HL-60 (cell line): ENCODE measurements at regions not wholly inside any gene's neighbourhood (a gene's known extent, or its start where the extent isn't known, plus 50 kb on each side); places are given as distances from the start of the nearest gene placed in this dataset.

ENCODE experiments used
- GABPA ChIP-seq: IDR thresholded peaks from 2 replicates; pipeline ENCODE4 v1.6.1; 2012; ENCODE audit warnings: low read depth
- POLR2AphosphoS5 ChIP-seq: IDR thresholded peaks from 2 replicates; pipeline ENCODE4 v1.6.1; 2012; ENCODE audit warnings: low read depth
- TF ChIP-seq, protein P1 (sequence below): IDR thresholded peaks from one replicate; pipeline ENCODE4 v1.5.1; 2011; ENCODE audit warnings: low read length, control low read depth, inconsistent platforms; ENCODE audit not compliant: insufficient read depth

DNA sequence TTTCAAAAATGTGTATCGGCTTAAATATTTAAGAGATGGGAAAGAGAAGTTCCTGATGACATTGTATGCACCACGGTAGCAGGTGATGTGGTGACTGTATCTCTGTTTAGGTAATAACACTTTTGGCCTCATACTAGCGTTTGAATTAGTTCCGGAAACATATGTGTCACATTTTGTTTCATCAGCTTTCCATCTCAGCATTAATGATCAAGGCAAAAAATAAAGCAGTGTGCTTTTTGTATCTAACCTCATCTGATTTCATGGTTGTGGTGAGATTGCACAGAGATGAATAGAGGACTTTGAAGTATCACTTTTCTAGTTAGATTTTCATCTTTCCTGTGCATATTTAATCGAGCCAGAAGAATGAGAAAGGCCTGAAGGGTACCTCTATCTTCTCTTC, 206.4 kb upstream of the SPRY1 start:
- TF ChIP-seq, protein P1, sequence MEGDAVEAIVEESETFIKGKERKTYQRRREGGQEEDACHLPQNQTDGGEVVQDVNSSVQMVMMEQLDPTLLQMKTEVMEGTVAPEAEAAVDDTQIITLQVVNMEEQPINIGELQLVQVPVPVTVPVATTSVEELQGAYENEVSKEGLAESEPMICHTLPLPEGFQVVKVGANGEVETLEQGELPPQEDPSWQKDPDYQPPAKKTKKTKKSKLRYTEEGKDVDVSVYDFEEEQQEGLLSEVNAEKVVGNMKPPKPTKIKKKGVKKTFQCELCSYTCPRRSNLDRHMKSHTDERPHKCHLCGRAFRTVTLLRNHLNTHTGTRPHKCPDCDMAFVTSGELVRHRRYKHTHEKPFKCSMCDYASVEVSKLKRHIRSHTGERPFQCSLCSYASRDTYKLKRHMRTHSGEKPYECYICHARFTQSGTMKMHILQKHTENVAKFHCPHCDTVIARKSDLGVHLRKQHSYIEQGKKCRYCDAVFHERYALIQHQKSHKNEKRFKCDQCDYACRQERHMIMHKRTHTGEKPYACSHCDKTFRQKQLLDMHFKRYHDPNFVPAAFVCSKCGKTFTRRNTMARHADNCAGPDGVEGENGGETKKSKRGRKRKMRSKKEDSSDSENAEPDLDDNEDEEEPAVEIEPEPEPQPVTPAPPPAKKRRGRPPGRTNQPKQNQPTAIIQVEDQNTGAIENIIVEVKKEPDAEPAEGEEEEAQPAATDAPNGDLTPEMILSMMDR = no peak
- TF ChIP-seq GABPA (no peak), POLR2AphosphoS5 (no peak)
